K562 (cell line): ENCODE measurements at regions not wholly inside any gene's neighbourhood (a gene's known extent, or its start where the extent isn't known, plus 50 kb on each side); places are given as distances from the start of the nearest gene placed in this dataset.

Experiments used
- NFRKB ChIP-seq: fragments of 450-650 bp; IDR thresholded peaks from 2 replicates; pipeline ENCODE4 v1.6.1; 2016; ENCODE audit warnings: low read depth
- SOX6 ChIP-seq: fragments of 450-650 bp; IDR thresholded peaks from 2 replicates; pipeline ENCODE4 v1.6.1; 2014; ENCODE audit warnings: mild to moderate bottlenecking
- THRAP3 ChIP-seq: fragments of 450-650 bp; IDR thresholded peaks from 2 replicates; pipeline ENCODE4 v1.6.1; 2016; ENCODE audit warnings: mild to moderate bottlenecking, inconsistent platforms, borderline replicate concordance
- TF ChIP-seq, protein P1 (sequence below): fragments of 200-600 bp; sonication (generic); IDR thresholded peaks from one replicate; pipeline ENCODE4 v1.6.1; 2012; ENCODE audit warnings: mild to moderate bottlenecking, low read depth, low read length, inconsistent platforms
- TF ChIP-seq, protein P2 (sequence below): fragments of 150-350 bp; conservative IDR thresholded peaks from 2 replicates; pipeline ENCODE4 v1.6.1; 2014; ENCODE audit warnings: low read length
- TF ChIP-seq, protein P3 (sequence below), 2 experiments: IDR thresholded peaks; 2 replicates each; pipeline ENCODE4 v1.6.1; 2012; ENCODE audit warnings: improper control_type of control experiment in 2 of 2, low read depth in 2 of 2, low read length in 2 of 2, borderline replicate concordance in 1 of 2

DNA sequence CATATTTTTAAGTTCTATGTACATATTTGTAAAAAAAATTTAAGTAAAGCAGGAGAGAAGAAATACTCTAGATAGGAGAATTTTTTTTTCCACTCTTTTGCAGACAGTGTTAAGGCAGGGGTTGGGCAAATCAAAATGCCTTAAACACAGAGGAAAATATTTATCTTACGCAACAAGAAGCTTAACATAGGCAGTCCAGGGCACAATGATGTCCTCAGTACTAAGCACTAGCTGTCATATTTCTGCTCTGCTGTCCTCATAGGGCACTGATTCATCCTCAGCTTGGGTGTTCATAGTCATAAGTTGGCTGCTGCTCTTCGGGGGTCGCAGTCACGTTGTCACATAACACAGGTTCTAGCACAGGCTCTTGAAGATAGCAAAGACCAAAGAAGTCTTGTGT, 247.4 kb downstream of the PTBP2 start (continued):
- TF ChIP-seq, protein P1, sequence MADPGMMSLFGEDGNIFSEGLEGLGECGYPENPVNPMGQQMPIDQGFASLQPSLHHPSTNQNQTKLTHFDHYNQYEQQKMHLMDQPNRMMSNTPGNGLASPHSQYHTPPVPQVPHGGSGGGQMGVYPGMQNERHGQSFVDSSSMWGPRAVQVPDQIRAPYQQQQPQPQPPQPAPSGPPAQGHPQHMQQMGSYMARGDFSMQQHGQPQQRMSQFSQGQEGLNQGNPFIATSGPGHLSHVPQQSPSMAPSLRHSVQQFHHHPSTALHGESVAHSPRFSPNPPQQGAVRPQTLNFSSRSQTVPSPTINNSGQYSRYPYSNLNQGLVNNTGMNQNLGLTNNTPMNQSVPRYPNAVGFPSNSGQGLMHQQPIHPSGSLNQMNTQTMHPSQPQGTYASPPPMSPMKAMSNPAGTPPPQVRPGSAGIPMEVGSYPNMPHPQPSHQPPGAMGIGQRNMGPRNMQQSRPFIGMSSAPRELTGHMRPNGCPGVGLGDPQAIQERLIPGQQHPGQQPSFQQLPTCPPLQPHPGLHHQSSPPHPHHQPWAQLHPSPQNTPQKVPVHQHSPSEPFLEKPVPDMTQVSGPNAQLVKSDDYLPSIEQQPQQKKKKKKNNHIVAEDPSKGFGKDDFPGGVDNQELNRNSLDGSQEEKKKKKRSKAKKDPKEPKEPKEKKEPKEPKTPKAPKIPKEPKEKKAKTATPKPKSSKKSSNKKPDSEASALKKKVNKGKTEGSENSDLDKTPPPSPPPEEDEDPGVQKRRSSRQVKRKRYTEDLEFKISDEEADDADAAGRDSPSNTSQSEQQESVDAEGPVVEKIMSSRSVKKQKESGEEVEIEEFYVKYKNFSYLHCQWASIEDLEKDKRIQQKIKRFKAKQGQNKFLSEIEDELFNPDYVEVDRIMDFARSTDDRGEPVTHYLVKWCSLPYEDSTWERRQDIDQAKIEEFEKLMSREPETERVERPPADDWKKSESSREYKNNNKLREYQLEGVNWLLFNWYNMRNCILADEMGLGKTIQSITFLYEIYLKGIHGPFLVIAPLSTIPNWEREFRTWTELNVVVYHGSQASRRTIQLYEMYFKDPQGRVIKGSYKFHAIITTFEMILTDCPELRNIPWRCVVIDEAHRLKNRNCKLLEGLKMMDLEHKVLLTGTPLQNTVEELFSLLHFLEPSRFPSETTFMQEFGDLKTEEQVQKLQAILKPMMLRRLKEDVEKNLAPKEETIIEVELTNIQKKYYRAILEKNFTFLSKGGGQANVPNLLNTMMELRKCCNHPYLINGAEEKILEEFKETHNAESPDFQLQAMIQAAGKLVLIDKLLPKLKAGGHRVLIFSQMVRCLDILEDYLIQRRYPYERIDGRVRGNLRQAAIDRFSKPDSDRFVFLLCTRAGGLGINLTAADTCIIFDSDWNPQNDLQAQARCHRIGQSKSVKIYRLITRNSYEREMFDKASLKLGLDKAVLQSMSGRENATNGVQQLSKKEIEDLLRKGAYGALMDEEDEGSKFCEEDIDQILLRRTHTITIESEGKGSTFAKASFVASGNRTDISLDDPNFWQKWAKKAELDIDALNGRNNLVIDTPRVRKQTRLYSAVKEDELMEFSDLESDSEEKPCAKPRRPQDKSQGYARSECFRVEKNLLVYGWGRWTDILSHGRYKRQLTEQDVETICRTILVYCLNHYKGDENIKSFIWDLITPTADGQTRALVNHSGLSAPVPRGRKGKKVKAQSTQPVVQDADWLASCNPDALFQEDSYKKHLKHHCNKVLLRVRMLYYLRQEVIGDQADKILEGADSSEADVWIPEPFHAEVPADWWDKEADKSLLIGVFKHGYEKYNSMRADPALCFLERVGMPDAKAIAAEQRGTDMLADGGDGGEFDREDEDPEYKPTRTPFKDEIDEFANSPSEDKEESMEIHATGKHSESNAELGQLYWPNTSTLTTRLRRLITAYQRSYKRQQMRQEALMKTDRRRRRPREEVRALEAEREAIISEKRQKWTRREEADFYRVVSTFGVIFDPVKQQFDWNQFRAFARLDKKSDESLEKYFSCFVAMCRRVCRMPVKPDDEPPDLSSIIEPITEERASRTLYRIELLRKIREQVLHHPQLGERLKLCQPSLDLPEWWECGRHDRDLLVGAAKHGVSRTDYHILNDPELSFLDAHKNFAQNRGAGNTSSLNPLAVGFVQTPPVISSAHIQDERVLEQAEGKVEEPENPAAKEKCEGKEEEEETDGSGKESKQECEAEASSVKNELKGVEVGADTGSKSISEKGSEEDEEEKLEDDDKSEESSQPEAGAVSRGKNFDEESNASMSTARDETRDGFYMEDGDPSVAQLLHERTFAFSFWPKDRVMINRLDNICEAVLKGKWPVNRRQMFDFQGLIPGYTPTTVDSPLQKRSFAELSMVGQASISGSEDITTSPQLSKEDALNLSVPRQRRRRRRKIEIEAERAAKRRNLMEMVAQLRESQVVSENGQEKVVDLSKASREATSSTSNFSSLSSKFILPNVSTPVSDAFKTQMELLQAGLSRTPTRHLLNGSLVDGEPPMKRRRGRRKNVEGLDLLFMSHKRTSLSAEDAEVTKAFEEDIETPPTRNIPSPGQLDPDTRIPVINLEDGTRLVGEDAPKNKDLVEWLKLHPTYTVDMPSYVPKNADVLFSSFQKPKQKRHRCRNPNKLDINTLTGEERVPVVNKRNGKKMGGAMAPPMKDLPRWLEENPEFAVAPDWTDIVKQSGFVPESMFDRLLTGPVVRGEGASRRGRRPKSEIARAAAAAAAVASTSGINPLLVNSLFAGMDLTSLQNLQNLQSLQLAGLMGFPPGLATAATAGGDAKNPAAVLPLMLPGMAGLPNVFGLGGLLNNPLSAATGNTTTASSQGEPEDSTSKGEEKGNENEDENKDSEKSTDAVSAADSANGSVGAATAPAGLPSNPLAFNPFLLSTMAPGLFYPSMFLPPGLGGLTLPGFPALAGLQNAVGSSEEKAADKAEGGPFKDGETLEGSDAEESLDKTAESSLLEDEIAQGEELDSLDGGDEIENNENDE = no peak
- TF ChIP-seq THRAP3 (no peak), SOX6 (no peak), NFRKB (no peak)
- TF ChIP-seq, protein P2, sequence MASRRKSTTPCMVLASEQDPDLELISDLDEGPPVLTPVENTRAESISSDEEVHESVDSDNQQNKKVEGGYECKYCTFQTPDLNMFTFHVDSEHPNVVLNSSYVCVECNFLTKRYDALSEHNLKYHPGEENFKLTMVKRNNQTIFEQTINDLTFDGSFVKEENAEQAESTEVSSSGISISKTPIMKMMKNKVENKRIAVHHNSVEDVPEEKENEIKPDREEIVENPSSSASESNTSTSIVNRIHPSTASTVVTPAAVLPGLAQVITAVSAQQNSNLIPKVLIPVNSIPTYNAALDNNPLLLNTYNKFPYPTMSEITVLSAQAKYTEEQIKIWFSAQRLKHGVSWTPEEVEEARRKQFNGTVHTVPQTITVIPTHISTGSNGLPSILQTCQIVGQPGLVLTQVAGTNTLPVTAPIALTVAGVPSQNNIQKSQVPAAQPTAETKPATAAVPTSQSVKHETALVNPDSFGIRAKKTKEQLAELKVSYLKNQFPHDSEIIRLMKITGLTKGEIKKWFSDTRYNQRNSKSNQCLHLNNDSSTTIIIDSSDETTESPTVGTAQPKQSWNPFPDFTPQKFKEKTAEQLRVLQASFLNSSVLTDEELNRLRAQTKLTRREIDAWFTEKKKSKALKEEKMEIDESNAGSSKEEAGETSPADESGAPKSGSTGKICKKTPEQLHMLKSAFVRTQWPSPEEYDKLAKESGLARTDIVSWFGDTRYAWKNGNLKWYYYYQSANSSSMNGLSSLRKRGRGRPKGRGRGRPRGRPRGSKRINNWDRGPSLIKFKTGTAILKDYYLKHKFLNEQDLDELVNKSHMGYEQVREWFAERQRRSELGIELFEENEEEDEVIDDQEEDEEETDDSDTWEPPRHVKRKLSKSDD = no peak
- TF ChIP-seq, protein P3, sequence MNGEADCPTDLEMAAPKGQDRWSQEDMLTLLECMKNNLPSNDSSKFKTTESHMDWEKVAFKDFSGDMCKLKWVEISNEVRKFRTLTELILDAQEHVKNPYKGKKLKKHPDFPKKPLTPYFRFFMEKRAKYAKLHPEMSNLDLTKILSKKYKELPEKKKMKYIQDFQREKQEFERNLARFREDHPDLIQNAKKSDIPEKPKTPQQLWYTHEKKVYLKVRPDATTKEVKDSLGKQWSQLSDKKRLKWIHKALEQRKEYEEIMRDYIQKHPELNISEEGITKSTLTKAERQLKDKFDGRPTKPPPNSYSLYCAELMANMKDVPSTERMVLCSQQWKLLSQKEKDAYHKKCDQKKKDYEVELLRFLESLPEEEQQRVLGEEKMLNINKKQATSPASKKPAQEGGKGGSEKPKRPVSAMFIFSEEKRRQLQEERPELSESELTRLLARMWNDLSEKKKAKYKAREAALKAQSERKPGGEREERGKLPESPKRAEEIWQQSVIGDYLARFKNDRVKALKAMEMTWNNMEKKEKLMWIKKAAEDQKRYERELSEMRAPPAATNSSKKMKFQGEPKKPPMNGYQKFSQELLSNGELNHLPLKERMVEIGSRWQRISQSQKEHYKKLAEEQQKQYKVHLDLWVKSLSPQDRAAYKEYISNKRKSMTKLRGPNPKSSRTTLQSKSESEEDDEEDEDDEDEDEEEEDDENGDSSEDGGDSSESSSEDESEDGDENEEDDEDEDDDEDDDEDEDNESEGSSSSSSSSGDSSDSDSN (IDR thresholded peaks at IDR 0.05; ENCODE audit: borderline replicate concordance in 1 of 2, low read depth in 2 of 2, low read length in 2 of 2) = no peak
